HG03469 (cell line): ENCODE measurements at regions not wholly inside any gene's neighbourhood (a gene's known extent, or its start where the extent isn't known, plus 50 kb on each side); places are given as distances from the start of the nearest gene placed in this dataset.

Experiments used
- ATAC-seq: cut with Tn5 transposase; IDR thresholded peaks from one replicate; pipeline ENCODE4 v1.9.1; 2021; ENCODE audit warnings: mild to moderate bottlenecking, moderate library complexity, moderate number of reproducible peaks; ENCODE audit not compliant: unreplicated experiment

GRCh38 chr2:57891086-57891712 is 155.4 kb upstream of the VRK2 start:
- ATAC-seq = no peak

GRCh38 chr2:57892920-57893319 is 153.7 kb upstream of the VRK2 start:
- ATAC-seq = peak; percentile 66

- ATAC-seq = no peak
Measured at GRCh38 chr2:57893347-57893746, 153.3 kb upstream of the VRK2 start.

- ATAC-seq = no peak
Measured at GRCh38 chr2:57893786-57894185, 152.8 kb upstream of the VRK2 start.

GRCh38 chr2:57894381-57894780 is 152.2 kb upstream of the VRK2 start:
- ATAC-seq = no peak

GRCh38 chr2:57897920-57898319 is 148.7 kb upstream of the VRK2 start:
- no peak for ATAC-seq

- no peak for ATAC-seq
Measured at GRCh38 chr2:57899898-57900297, 146.7 kb upstream of the VRK2 start.

GRCh38 chr2:57902578-57902977 is 144.0 kb upstream of the VRK2 start:
- ATAC-seq = no peak

- ATAC-seq = peak; percentile 63
Measured at GRCh38 chr2:57906152-57906732, 140.4 kb upstream of the VRK2 start.

GRCh38 chr2:57907411-57907810 is 139.2 kb upstream of the VRK2 start:
- no peak for ATAC-seq

- ATAC-seq = peak; percentile 58
Measured at GRCh38 chr2:57908736-57909161, 137.9 kb upstream of the VRK2 start.

- ATAC-seq = no peak
Measured at GRCh38 chr2:57918126-57918525, 128.5 kb upstream of the VRK2 start.

- no peak for ATAC-seq
Measured at GRCh38 chr2:57920342-57920939, 126.2 kb upstream of the VRK2 start.

- ATAC-seq = no peak
Measured at GRCh38 chr2:57934659-57935058, 111.9 kb upstream of the VRK2 start.

- ATAC-seq = no peak
Measured at GRCh38 chr2:57936216-57936615, 110.4 kb upstream of the VRK2 start.

GRCh38 chr2:57937456-57937855 is 109.2 kb upstream of the VRK2 start:
- ATAC-seq = no peak

- ATAC-seq = no peak
Measured at GRCh38 chr2:57941816-57942215, 104.8 kb upstream of the VRK2 start.

- ATAC-seq = no peak
Measured at GRCh38 chr2:57943315-57943714, 103.3 kb upstream of the VRK2 start.

GRCh38 chr2:57947398-57947797 is 99.2 kb upstream of the VRK2 start:
- no peak for ATAC-seq

GRCh38 chr2:57954020-57954419 is 92.6 kb upstream of the VRK2 start:
- no peak for ATAC-seq

- no peak for ATAC-seq
Measured at GRCh38 chr2:57957238-57957637, 89.4 kb upstream of the VRK2 start.

- ATAC-seq = no peak
Measured at GRCh38 chr2:57959390-57959789, 87.2 kb upstream of the VRK2 start.

GRCh38 chr2:57962861-57963260 is 83.7 kb upstream of the VRK2 start:
- no peak for ATAC-seq
